Vagina (tissue), 2 donors: ENCODE measurements at regions not wholly inside any gene's neighbourhood (a gene's known extent, or its start where the extent isn't known, plus 50 kb on each side); places are given as distances from the start of the nearest gene placed in this dataset.

Experiments used
- DNase-seq, 2 donors: peaks; one replicate each; pipeline ENCODE4 v3.0.0-alpha.2; 2017; ENCODE audit errors: extremely low spot score in 2 of 2
- H3K27ac ChIP-seq: fragments of 200-600 bp; sonication (generic); one replicate; pipeline ENCODE4 v1.5.1; 2019
- H3K27me3 ChIP-seq: fragments of 200-600 bp; sonication (generic); one replicate; pipeline ENCODE4 v1.5.1; 2019
- H3K36me3 ChIP-seq, 2 donors: fragments of 200-600 bp; sonication (generic); one replicate each; pipeline ENCODE4 v1.5.1; 2017 to 2019
- H3K4me1 ChIP-seq: fragments of 200-600 bp; sonication (generic); one replicate; pipeline ENCODE4 v1.5.1; 2019
- H3K4me3 ChIP-seq, 2 donors: fragments of 200-600 bp; sonication (generic); 1 replicate in 1 of 2; 2 replicates in 1 of 2; pipeline ENCODE4 v1.5.1; 2016 to 2019
- H3K9me3 ChIP-seq: fragments of 200-600 bp; sonication (generic); one replicate; pipeline ENCODE4 v1.5.1; 2019
- CTCF ChIP-seq, 3 experiments: fragments of 450-650 bp in 2 of 3; fragments of 200-600 bp in 1 of 3; sonication (generic) in 1 of 3; IDR thresholded peaks; one replicate each; pipeline ENCODE4 v1.5.1; 2017 to 2019; ENCODE audit warnings: antibody characterized with exemption in 3 of 3, mild to moderate bottlenecking in 2 of 3, moderate library complexity in 2 of 3
- POLR2A ChIP-seq, 2 donors: fragments of 450-650 bp; IDR thresholded peaks; one replicate each; pipeline ENCODE4 v1.6.1; 2017; ENCODE audit warnings: antibody characterized with exemption in 2 of 2, mild to moderate bottlenecking in 2 of 2, moderate library complexity in 2 of 2
- POLR2AphosphoS5 ChIP-seq, 2 donors: sonication (generic); formaldehyde crosslinking; IDR thresholded peaks; one replicate each; pipeline ENCODE4 v1.9.0; 2017; ENCODE audit warnings: antibody characterized with exemption in 2 of 2, mild to moderate bottlenecking in 2 of 2, low read depth in 1 of 2; ENCODE audit not compliant: insufficient read depth in 1 of 2
- intact Hi-C: fragments of 100-400 bp; cut with DNase I; formaldehyde crosslinking; loops from one replicate; pipeline ENCODE4 v1.15.1; 2023

GRCh38 chr11:70026012-70026411, 52.1 kb upstream of the ANO1 start:
- no peaks in the 10 kb centered on the region for H3K36me3 ChIP-seq
- H3K4me3 ChIP-seq, result no peak overlapping the region
- H3K4me1 ChIP-seq, result no peaks in the 10 kb centered on the region
- intact Hi-C loops, result no loop called here
- TF ChIP-seq POLR2AphosphoS5 (IDR thresholded peaks at IDR 0.05; ENCODE audit: insufficient read depth in 1 of 2, low read depth in 1 of 2) (no peak), POLR2A (IDR thresholded peaks at IDR 0.05) (no peak)
- H3K9me3 ChIP-seq, result no peaks in the 10 kb centered on the region
- DNase-seq, result peak in 1 of 2 donors; percentile 74
- no peak overlapping the region for H3K27ac ChIP-seq
- no peaks in the 10 kb centered on the region for H3K27me3 ChIP-seq

- Histone ChIP-seq H3K9me3 (no peaks in the 10 kb centered on the region), H3K4me1 (no peaks in the 10 kb centered on the region), H3K36me3 (no peaks in the 10 kb centered on the region), H3K27me3 (no peaks in the 10 kb centered on the region), H3K4me3 (no peak overlapping the region), H3K27ac (no peak overlapping the region)
- intact Hi-C loops, result no loop called here
- peak in 1 of 2 donors; percentile 81 for DNase-seq
- TF ChIP-seq CTCF (IDR thresholded peaks at IDR 0.05) (no peak), POLR2AphosphoS5 (IDR thresholded peaks at IDR 0.05; ENCODE audit: insufficient read depth in 1 of 2, low read depth in 1 of 2) (no peak), POLR2A (IDR thresholded peaks at IDR 0.05) (no peak)
Measured at GRCh38 chr11:70026726-70027125, 51.4 kb upstream of the ANO1 start.

GRCh38 chr11:70027451-70027850, 50.7 kb upstream of the ANO1 start:
- intact Hi-C loops, result no loop called here
- Histone ChIP-seq H3K36me3 (no peaks in the 10 kb centered on the region), H3K27ac (no peak overlapping the region), H3K27me3 (no peaks in the 10 kb centered on the region), H3K4me3 (no peak overlapping the region), H3K9me3 (no peaks in the 10 kb centered on the region), H3K4me1 (no peaks in the 10 kb centered on the region)
- TF ChIP-seq POLR2AphosphoS5 (IDR thresholded peaks at IDR 0.05; ENCODE audit: insufficient read depth in 1 of 2, low read depth in 1 of 2), result no peak
- TF ChIP-seq POLR2A (IDR thresholded peaks at IDR 0.05), result no peak
- TF ChIP-seq CTCF (IDR thresholded peaks at IDR 0.05), result no peak
- peak in 1 of 2 donors; percentile 67 for DNase-seq

- Histone ChIP-seq H3K27me3 (no peaks in the 10 kb centered on the region), H3K4me1 (no peaks in the 10 kb centered on the region), H3K4me3 (no peak overlapping the region), H3K36me3 (no peaks in the 10 kb centered on the region), H3K9me3 (no peaks in the 10 kb centered on the region), H3K27ac (no peak overlapping the region)
- intact Hi-C loops, result no loop called here
- TF ChIP-seq CTCF (IDR thresholded peaks at IDR 0.05) (no peak), POLR2AphosphoS5 (IDR thresholded peaks at IDR 0.05; ENCODE audit: insufficient read depth in 1 of 2, low read depth in 1 of 2) (no peak)
- DNase-seq, result peak in 1 of 2 donors; percentile 67
Measured at GRCh38 chr11:70028147-70028855, 49.8 kb upstream of the ANO1 start.
